ENCODE measurements at regions not wholly inside any gene's neighbourhood (a gene's known extent, or its start where the extent isn't known, plus 50 kb on each side); places are given as distances from the start of the nearest gene placed in this dataset.

- ATAC-seq (ENCODE audit: poor library complexity), result no peak
- no peak for TF ChIP-seq CTCF (IDR thresholded peaks at IDR 0.05)
Measured at GRCh38 chr10:2856598-2856997, 210.8 kb upstream of the PFKP start.

GRCh38 chr10:2852574-2853323, 214.6 kb upstream of the PFKP start:
- Mint-ChIP-seq H3K9me3 (no peaks in the 10 kb centered on the region), H3K36me3 (ENCODE audit: low read depth) (no peaks in the 10 kb centered on the region), H3K4me1 (ENCODE audit: low read depth) (no peaks in the 10 kb centered on the region), H3K4me3 (no peak overlapping the region), H3K27ac (no peak overlapping the region), H3K27me3 (peaks cover 26% of the 10 kb centered on the region)
- H3K36me3 ChIP-seq (ENCODE audit: insufficient read depth, low read length), result no peaks in the 10 kb centered on the region
- ChIA-PET POLR2A (no interaction called here), CTCF (no interaction called here)
- intact Hi-C loops (cut with DNase I, micrococcal nuclease), result no loop called here
- no peak overlapping the region for H3K4me3 ChIP-seq (ENCODE audit: low read length)
- no peaks in the 10 kb centered on the region for H3K27me3 ChIP-seq (ENCODE audit: control insufficient read depth in 1 of 2, insufficient read depth in 2 of 2, low read length in 2 of 2)
- H3K4me1 ChIP-seq (ENCODE audit: insufficient read depth, low read length), result no peaks in the 10 kb centered on the region
- DNase-seq (no peak), ATAC-seq (ENCODE audit: poor library complexity) (no peak)
- no peak overlapping the region for H3K27ac ChIP-seq (ENCODE audit: low read depth in 1 of 2, low read length in 2 of 2)
- no peak for TF ChIP-seq CTCF (IDR thresholded peaks at IDR 0.05)
- H3K9me3 ChIP-seq (ENCODE audit: control insufficient read depth in 1 of 2, insufficient read depth in 1 of 2, low read length in 2 of 2), result no peaks in the 10 kb centered on the region

More at GRCh38 chr10:2856598-2856997, 210.8 kb upstream of the PFKP start:
- CTCF ChIA-PET, result no interaction called here
- H3K4me1 ChIP-seq (ENCODE audit: insufficient read depth, low read length), result no peaks in the 10 kb centered on the region
- H3K36me3 ChIP-seq (ENCODE audit: insufficient read depth, low read length), result no peaks in the 10 kb centered on the region
- H3K27me3 Mint-ChIP-seq, result peaks cover 17% of the 10 kb centered on the region
- H3K9me3 Mint-ChIP-seq, result no peaks in the 10 kb centered on the region
- no peaks in the 10 kb centered on the region for H3K9me3 ChIP-seq (ENCODE audit: control insufficient read depth in 1 of 2, insufficient read depth in 1 of 2, low read length in 2 of 2)
- no peak for DNase-seq
- H3K27ac Mint-ChIP-seq, result no peak overlapping the region
- POLR2A ChIA-PET, result no interaction called here
- no peaks in the 10 kb centered on the region for H3K4me1 Mint-ChIP-seq (ENCODE audit: low read depth)
- no peaks in the 10 kb centered on the region for H3K27me3 ChIP-seq (ENCODE audit: control insufficient read depth in 1 of 2, insufficient read depth in 2 of 2, low read length in 2 of 2)
- H3K27ac ChIP-seq (ENCODE audit: low read depth in 1 of 2, low read length in 2 of 2), result no peak overlapping the region
- H3K36me3 Mint-ChIP-seq (ENCODE audit: low read depth), result no peaks in the 10 kb centered on the region
- no peak overlapping the region for H3K4me3 Mint-ChIP-seq
- no peak overlapping the region for H3K4me3 ChIP-seq (ENCODE audit: low read length)
- intact Hi-C loops (cut with DNase I, micrococcal nuclease), result no loop called here

- no peak for ATAC-seq (ENCODE audit: poor library complexity)
- CTCF ChIA-PET, result no interaction called here
- no peak for DNase-seq
- no peak overlapping the region for H3K4me3 ChIP-seq (ENCODE audit: low read length)
- Mint-ChIP-seq H3K27ac (no peak overlapping the region), H3K9me3 (no peaks in the 10 kb centered on the region), H3K36me3 (ENCODE audit: low read depth) (no peaks in the 10 kb centered on the region), H3K27me3 (peaks cover 26% of the 10 kb centered on the region), H3K4me3 (no peak overlapping the region), H3K4me1 (ENCODE audit: low read depth) (no peaks in the 10 kb centered on the region)
- POLR2A ChIA-PET, result no interaction called here
- H3K4me1 ChIP-seq (ENCODE audit: insufficient read depth, low read length), result no peaks in the 10 kb centered on the region
- H3K27me3 ChIP-seq (ENCODE audit: control insufficient read depth in 1 of 2, insufficient read depth in 2 of 2, low read length in 2 of 2), result no peaks in the 10 kb centered on the region
- no peaks in the 10 kb centered on the region for H3K9me3 ChIP-seq (ENCODE audit: control insufficient read depth in 1 of 2, insufficient read depth in 1 of 2, low read length in 2 of 2)
- TF ChIP-seq CTCF (IDR thresholded peaks at IDR 0.05), result no peak
- H3K27ac ChIP-seq (ENCODE audit: low read depth in 1 of 2, low read length in 2 of 2), result no peak overlapping the region
- no peaks in the 10 kb centered on the region for H3K36me3 ChIP-seq (ENCODE audit: insufficient read depth, low read length)
- intact Hi-C loops (cut with DNase I, micrococcal nuclease), result no loop called here
Measured at GRCh38 chr10:2851566-2851965, 215.8 kb upstream of the PFKP start.
